Mucosa of descending colon (tissue), 3 donors: ENCODE measurements at regions not wholly inside any gene's neighbourhood (a gene's known extent, or its start where the extent isn't known, plus 50 kb on each side); places are given as distances from the start of the nearest gene placed in this dataset.
"Not testable (repeated sequence)": the region's sequence is repeated elsewhere in the genome, so short reads cannot be mapped to it uniquely, and the experiment has no call there.

ENCODE experiments used
- ATAC-seq: fragments of 200-7000 bp; cut with Tn5 transposase; one replicate; pipeline ENCODE4 v1.9.1; 2020; ENCODE audit warnings: mild to moderate bottlenecking, moderate library complexity
- DNase-seq, 3 donors: peaks; one replicate each; pipeline ENCODE4 v3.0.0-alpha.2; 2020
- H3K36me3 ChIP-seq: fragments of 200-600 bp; one replicate; pipeline ENCODE4 v1.8.0; 2021; ENCODE audit warnings: low read depth, mild to moderate bottlenecking
- H3K4me1 ChIP-seq: fragments of 200-600 bp; one replicate; pipeline ENCODE4 v1.8.0; 2021; ENCODE audit warnings: low read depth, mild to moderate bottlenecking
- H3K4me3 ChIP-seq: fragments of 200-600 bp; one replicate; pipeline ENCODE4 v1.8.0; 2021; ENCODE audit warnings: mild to moderate bottlenecking
- H3K9me3 ChIP-seq: fragments of 200-600 bp; one replicate; pipeline ENCODE4 v1.8.0; 2021; ENCODE audit warnings: mild to moderate bottlenecking
- CTCF ChIP-seq: fragments of 200-600 bp; IDR thresholded peaks from one replicate; pipeline ENCODE4 v1.8.0; 2022; ENCODE audit warnings: antibody characterized with exemption, mild to moderate bottlenecking
- intact Hi-C, 2 donors: fragments of 100-400 bp; cut with DNase I in 1 of 2; cut with micrococcal nuclease in 1 of 2; formaldehyde crosslinking; loops; one replicate each; pipeline versions ENCODE4 v1.11.0 to v1.11.1; 2022; cut with DNase I, micrococcal nuclease
- donor health status: DM: no; HTN: no; CAD: no; lungs with moderate emphysema.
- donor health status: DM: no; HTN: no; CAD: no.
- donor health status: DM: no; HTN: yes; CAD: no.

GRCh38 chr10:37520488-37520887, 336.9 kb downstream of the ZNF248 start:
- Histone ChIP-seq H3K9me3 (peaks cover 26% of the 10 kb centered on the region), H3K4me1 (no peaks in the 10 kb centered on the region), H3K36me3 (no peaks in the 10 kb centered on the region), H3K4me3 (no peak overlapping the region)
- DNase-seq (no peak), ATAC-seq (no peak)
- intact Hi-C loops: no loop called here
- TF ChIP-seq CTCF: no peak

GRCh38 chr10:37510520-37510919, 346.9 kb downstream of the ZNF248 start:
- H3K4me1 ChIP-seq, H3K4me3 ChIP-seq, ATAC-seq, H3K36me3 ChIP-seq, intact Hi-C loops, DNase-seq: not testable (repeated sequence)
- H3K9me3 ChIP-seq: peaks cover 66% of the 10 kb centered on the region

- ATAC-seq (no peak), DNase-seq (no peak)
- no peak for TF ChIP-seq CTCF
- no peaks in the 10 kb centered on the region for H3K4me1 ChIP-seq
- intact Hi-C loops: no loop called here
- H3K36me3 ChIP-seq: no peaks in the 10 kb centered on the region
- H3K4me3 ChIP-seq: no peak overlapping the region
- peaks cover 23% of the 10 kb centered on the region for H3K9me3 ChIP-seq
Observed at GRCh38 chr10:37496061-37496460, 361.3 kb downstream of the ZNF248 start.

GRCh38 chr10:37495415-37495814, 362.0 kb downstream of the ZNF248 start:
- DNase-seq (no peak), ATAC-seq (no peak)
- Histone ChIP-seq H3K36me3 (no peaks in the 10 kb centered on the region), H3K4me1 (no peaks in the 10 kb centered on the region), H3K4me3 (no peak overlapping the region), H3K9me3 (peaks cover 29% of the 10 kb centered on the region)
- intact Hi-C loops: no loop called here
- TF ChIP-seq CTCF: no peak

GRCh38 chr10:37493185-37493796, 364.1 kb downstream of the ZNF248 start:
- intact Hi-C loops, DNase-seq, H3K4me3 ChIP-seq, ATAC-seq, H3K4me1 ChIP-seq, H3K36me3 ChIP-seq: not testable (repeated sequence)
- H3K9me3 ChIP-seq: peaks cover 43% of the 10 kb centered on the region

GRCh38 chr10:37490266-37490665, 364.9 kb downstream of the ANKRD30A start:
- TF ChIP-seq CTCF: no peak
- H3K36me3 ChIP-seq: no peaks in the 10 kb centered on the region
- ATAC-seq: no peak
- DNase-seq: no peak
- H3K4me1 ChIP-seq: no peaks in the 10 kb centered on the region
- peaks cover 57% of the 10 kb centered on the region for H3K9me3 ChIP-seq
- intact Hi-C loops: no loop called here
- no peak overlapping the region for H3K4me3 ChIP-seq

GRCh38 chr10:37489658-37490003, 364.2 kb downstream of the ANKRD30A start:
- TF ChIP-seq CTCF: no peak
- peaks cover 61% of the 10 kb centered on the region for H3K9me3 ChIP-seq
- H3K36me3 ChIP-seq: no peaks in the 10 kb centered on the region
- no peak for DNase-seq
- ATAC-seq: no peak
- no peaks in the 10 kb centered on the region for H3K4me1 ChIP-seq
- intact Hi-C loops: no loop called here
- no peak overlapping the region for H3K4me3 ChIP-seq
